Natural killer cell (primary cell): ENCODE measurements at regions not wholly inside any gene's neighbourhood (a gene's known extent, or its start where the extent isn't known, plus 50 kb on each side); places are given as distances from the start of the nearest gene placed in this dataset.

Experiments used
- ATAC-seq, 3 donors: fragments of 150-1000 bp in 2 of 3; fragments of 200-7000 bp in 1 of 3; cut with Tn5 transposase; 1 replicate in 1 of 3; 2 replicates in 2 of 3; pipeline ENCODE4 v1.10.0; 2021; ENCODE audit warnings: mild to moderate bottlenecking in 2 of 3, moderate library complexity in 2 of 3
- DNase-seq, 2 donors: peaks; one replicate each; pipeline versions ENCODE4 v3.0.0 to v3.0.0-alpha.2; 2013 to 2021; ENCODE audit warnings: mixed read lengths in 1 of 2
- H3K27ac ChIP-seq: one replicate; pipeline ENCODE4 v1.5.1; 2013; ENCODE audit warnings: mild to moderate bottlenecking, low read length
- H3K27me3 ChIP-seq: one replicate; pipeline ENCODE4 v1.6.1; 2013; ENCODE audit warnings: low read length; ENCODE audit not compliant: control insufficient read depth, insufficient read depth
- H3K36me3 ChIP-seq: one replicate; pipeline ENCODE4 v1.6.1; 2013; ENCODE audit warnings: low read length; ENCODE audit not compliant: control insufficient read depth, insufficient read depth
- H3K4me1 ChIP-seq: one replicate; pipeline ENCODE4 v1.6.1; 2013; ENCODE audit warnings: low read length; ENCODE audit not compliant: control insufficient read depth, insufficient read depth
- H3K4me3 ChIP-seq: one replicate; pipeline ENCODE4 v1.5.1; 2013; ENCODE audit warnings: low read length
- H3K9me3 ChIP-seq: one replicate; pipeline ENCODE4 v1.6.1; 2013; ENCODE audit warnings: low read length; ENCODE audit not compliant: control insufficient read depth, insufficient read depth
- H3K27ac Mint-ChIP-seq, 2 donors: one replicate each; pipeline ENCODE4 v1.8.0; 2022; ENCODE audit warnings: mild to moderate bottlenecking in 2 of 2, mixed read lengths in 2 of 2, moderate library complexity in 1 of 2
- H3K27me3 Mint-ChIP-seq, 2 donors: one replicate each; pipeline ENCODE4 v1.8.0; 2022; ENCODE audit warnings: low read depth in 2 of 2, mixed read lengths in 2 of 2
- H3K36me3 Mint-ChIP-seq: one replicate; pipeline ENCODE4 v1.8.0; 2022; ENCODE audit warnings: mixed read lengths
- H3K4me1 Mint-ChIP-seq, 2 donors: one replicate each; pipeline ENCODE4 v1.8.0; 2022; ENCODE audit warnings: mixed read lengths in 2 of 2
- H3K4me3 Mint-ChIP-seq: one replicate; pipeline ENCODE4 v1.8.0; 2022; ENCODE audit warnings: mild to moderate bottlenecking, moderate library complexity, mixed read lengths
- H3K9me3 Mint-ChIP-seq, 2 donors: one replicate each; pipeline ENCODE4 v1.8.0; 2022; ENCODE audit warnings: mixed read lengths in 2 of 2
- WGBS: methylation state at CpG from one replicate; pipeline ENCODE4 v1.1.7; 2013; ENCODE audit warnings: missing lambda C conversion rate; ENCODE audit not compliant: insufficient coverage; 5-methylcytosine and 5-hydroxymethylcytosine counted together
- intact Hi-C: fragments of 100-400 bp; cut with micrococcal nuclease; formaldehyde crosslinking; loops from one replicate; pipeline ENCODE4 v1.14.2; 2022
- TF ChIP-seq, protein P1 (sequence below): fragments of 200-600 bp; IDR thresholded peaks from one replicate; pipeline ENCODE4 v1.8.0; 2022; ENCODE audit warnings: antibody characterized with exemption

DNA sequence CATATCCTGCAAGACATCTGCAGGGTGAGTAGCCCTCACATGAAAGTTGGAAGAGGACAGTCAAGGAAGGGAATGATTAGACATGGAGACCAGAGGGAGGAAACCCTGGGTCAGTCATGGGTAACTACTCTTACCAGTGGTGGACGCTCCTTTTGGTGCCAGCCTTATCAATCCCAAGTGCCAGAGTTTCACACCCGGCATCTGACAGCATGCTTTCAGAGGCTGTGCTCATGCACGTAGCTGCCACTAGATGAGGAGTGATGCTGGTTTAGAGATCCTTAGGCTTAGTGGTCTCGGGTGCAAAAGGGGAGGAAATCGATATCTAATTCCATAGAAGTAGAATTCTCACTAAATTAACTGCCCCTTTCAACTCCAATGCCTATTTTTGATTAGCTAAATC lies 100.8 kb downstream of the PLCE1 start:
- 86% methylated on average over 3 of the region's 5 CpGs for WGBS
- Histone ChIP-seq H3K36me3 (no peaks in the 10 kb centered on the region), H3K27ac (no peak overlapping the region), H3K4me3 (no peak overlapping the region), H3K4me1 (no peaks in the 10 kb centered on the region), H3K27me3 (no peaks in the 10 kb centered on the region), H3K9me3 (no peaks in the 10 kb centered on the region)
- DNase-seq = no peak
- ATAC-seq = no peak
- TF ChIP-seq, protein P1, sequence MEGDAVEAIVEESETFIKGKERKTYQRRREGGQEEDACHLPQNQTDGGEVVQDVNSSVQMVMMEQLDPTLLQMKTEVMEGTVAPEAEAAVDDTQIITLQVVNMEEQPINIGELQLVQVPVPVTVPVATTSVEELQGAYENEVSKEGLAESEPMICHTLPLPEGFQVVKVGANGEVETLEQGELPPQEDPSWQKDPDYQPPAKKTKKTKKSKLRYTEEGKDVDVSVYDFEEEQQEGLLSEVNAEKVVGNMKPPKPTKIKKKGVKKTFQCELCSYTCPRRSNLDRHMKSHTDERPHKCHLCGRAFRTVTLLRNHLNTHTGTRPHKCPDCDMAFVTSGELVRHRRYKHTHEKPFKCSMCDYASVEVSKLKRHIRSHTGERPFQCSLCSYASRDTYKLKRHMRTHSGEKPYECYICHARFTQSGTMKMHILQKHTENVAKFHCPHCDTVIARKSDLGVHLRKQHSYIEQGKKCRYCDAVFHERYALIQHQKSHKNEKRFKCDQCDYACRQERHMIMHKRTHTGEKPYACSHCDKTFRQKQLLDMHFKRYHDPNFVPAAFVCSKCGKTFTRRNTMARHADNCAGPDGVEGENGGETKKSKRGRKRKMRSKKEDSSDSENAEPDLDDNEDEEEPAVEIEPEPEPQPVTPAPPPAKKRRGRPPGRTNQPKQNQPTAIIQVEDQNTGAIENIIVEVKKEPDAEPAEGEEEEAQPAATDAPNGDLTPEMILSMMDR = no peak
- Mint-ChIP-seq H3K4me3 (no peak overlapping the region), H3K27me3 (peaks cover 1 to 17% of the 10 kb centered on the region in 2 donors), H3K27ac (no peak overlapping the region), H3K36me3 (no peaks in the 10 kb centered on the region), H3K4me1 (no peaks in the 10 kb centered on the region), H3K9me3 (no peaks in the 10 kb centered on the region)
- intact Hi-C loops = no loop called here

DNA sequence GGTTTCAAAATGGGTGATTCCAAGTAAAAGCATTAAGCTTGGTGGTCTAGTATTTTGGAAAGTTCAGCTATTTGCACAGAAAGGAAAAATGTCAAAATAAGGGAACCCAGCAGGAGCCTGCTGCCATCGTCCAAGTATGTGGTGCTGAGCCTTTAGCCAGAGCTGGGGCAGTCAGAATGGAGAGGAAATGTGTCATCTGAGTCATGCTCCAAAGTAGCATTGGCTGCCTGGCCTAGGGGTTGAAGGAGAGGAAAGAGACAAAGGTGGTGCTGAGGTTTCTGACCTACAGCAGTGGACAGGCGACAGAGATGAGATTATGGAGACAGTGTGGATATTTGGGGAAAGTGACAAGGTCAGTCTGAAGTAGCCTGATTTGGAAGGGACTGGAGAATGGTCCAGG lies 103.9 kb downstream of the PLCE1 start:
- Mint-ChIP-seq H3K9me3 (peaks cover 0 to 2% of the 10 kb centered on the region in 2 donors), H3K36me3 (no peaks in the 10 kb centered on the region), H3K4me3 (no peak overlapping the region), H3K4me1 (no peaks in the 10 kb centered on the region), H3K27ac (no peak overlapping the region), H3K27me3 (peaks cover 5 to 16% of the 10 kb centered on the region in 2 donors)
- ATAC-seq (no peak), DNase-seq (no peak)
- WGBS = 83% methylated on average over 2 of the region's 2 CpGs
- no peaks in the 10 kb centered on the region for H3K36me3 ChIP-seq
- no peaks in the 10 kb centered on the region for H3K4me1 ChIP-seq
- no peaks in the 10 kb centered on the region for H3K27me3 ChIP-seq
- no peak overlapping the region for H3K27ac ChIP-seq
- intact Hi-C loops = no loop called here
- H3K4me3 ChIP-seq = no peak overlapping the region
- no peaks in the 10 kb centered on the region for H3K9me3 ChIP-seq
- TF ChIP-seq, protein P1 = no peak

DNA sequence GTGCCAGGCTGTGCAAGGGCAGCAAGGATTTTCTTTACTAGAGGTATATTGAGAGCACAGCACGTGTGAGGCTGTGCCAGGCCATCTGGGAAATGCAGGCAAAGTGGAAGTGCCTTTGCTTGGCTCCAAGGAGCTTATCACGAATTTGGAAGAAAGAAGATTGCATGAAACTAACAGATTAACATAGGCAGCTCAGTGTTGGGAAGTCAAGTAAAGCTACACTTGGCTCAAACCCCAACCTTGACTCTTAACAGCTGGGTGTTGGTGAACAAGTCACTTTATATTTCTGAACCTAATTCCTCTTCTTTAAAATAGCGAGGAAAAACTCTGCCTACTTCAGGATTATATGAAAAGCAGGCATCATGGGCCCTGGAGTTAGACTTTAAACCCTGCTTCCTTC lies 105.2 kb downstream of the PLCE1 start:
- no peaks in the 10 kb centered on the region for H3K27me3 ChIP-seq
- no peaks in the 10 kb centered on the region for H3K9me3 ChIP-seq
- no peaks in the 10 kb centered on the region for H3K4me1 ChIP-seq
- DNase-seq (no peak), ATAC-seq (no peak)
- no peak overlapping the region for H3K4me3 ChIP-seq
- no peak overlapping the region for H3K27ac ChIP-seq
- TF ChIP-seq, protein P1 = no peak
- H3K4me1 Mint-ChIP-seq = no peaks in the 10 kb centered on the region
- no peak overlapping the region for H3K4me3 Mint-ChIP-seq
- no peaks in the 10 kb centered on the region for H3K36me3 ChIP-seq
- H3K9me3 Mint-ChIP-seq = peaks cover 0 to 2% of the 10 kb centered on the region in 2 donors
- WGBS = 66% methylated on average over 3 of the region's 3 CpGs
- H3K27ac Mint-ChIP-seq = no peak overlapping the region
- H3K36me3 Mint-ChIP-seq = no peaks in the 10 kb centered on the region
- peaks cover 5 to 16% of the 10 kb centered on the region in 2 donors for H3K27me3 Mint-ChIP-seq
- intact Hi-C loops = no loop called here

DNA sequence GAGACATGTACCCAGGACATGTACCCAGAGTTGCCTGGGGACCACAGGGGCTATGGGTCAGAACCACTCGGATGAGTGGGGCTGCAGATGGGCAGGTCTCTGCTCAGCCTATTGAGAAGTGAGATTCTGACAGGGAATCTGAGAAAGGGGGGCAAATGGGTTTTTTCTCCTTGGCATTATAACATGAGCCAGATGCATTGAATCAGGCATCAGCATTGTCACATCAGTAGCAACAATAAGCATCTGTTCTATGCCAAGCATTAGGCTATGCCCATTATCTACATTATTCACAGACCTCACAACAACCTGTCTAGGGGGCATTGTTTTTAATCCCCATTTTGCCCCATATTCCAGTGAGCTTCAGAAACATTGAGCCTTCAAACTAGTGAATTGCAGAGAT lies 108.2 kb downstream of the PLCE1 start:
- Histone ChIP-seq H3K4me1 (no peaks in the 10 kb centered on the region), H3K36me3 (no peaks in the 10 kb centered on the region), H3K9me3 (no peaks in the 10 kb centered on the region), H3K4me3 (no peak overlapping the region), H3K27me3 (no peaks in the 10 kb centered on the region), H3K27ac (no peak overlapping the region)
- 72% methylated on average over 1 of the region's 1 CpG for WGBS
- H3K36me3 Mint-ChIP-seq = no peaks in the 10 kb centered on the region
- no peak overlapping the region for H3K27ac Mint-ChIP-seq
- ATAC-seq = no peak
- H3K4me3 Mint-ChIP-seq = no peak overlapping the region
- H3K4me1 Mint-ChIP-seq = no peaks in the 10 kb centered on the region
- intact Hi-C loops = no loop called here
- TF ChIP-seq, protein P1 = no peak
- H3K9me3 Mint-ChIP-seq = peaks cover 0 to 2% of the 10 kb centered on the region in 2 donors
- DNase-seq = no peak
- H3K27me3 Mint-ChIP-seq = peaks cover 8 to 16% of the 10 kb centered on the region in 2 donors
